Activated naive CD4-positive, alpha-beta T cell treated with anti-CD3 and anti-CD28 coated beads, Interleukin-2, amount 10 ng/mL, durations not matched to agents 7 days and 5 days (primary cell): ENCODE measurements at regions not wholly inside any gene's neighbourhood (a gene's known extent, or its start where the extent isn't known, plus 50 kb on each side); places are given as distances from the start of the nearest gene placed in this dataset.

Experiments
- CTCF ChIA-PET: fragments of 350-600 bp; sonication (Branson Sonifier 250); formaldehyde crosslinking; loops from one replicate; lab custom pipeline; 2021; ENCODE audit warnings: antibody characterized with exemption; lab: Charles Lee
- DNase-seq: peaks from one replicate; pipeline ENCODE4 v3.0.0-alpha.2; 2020
- H3K27ac Mint-ChIP-seq: one replicate; pipeline ENCODE4 v1.8.0; 2021; ENCODE audit warnings: mild to moderate bottlenecking, moderate library complexity, mixed read lengths
- H3K27me3 Mint-ChIP-seq: one replicate; pipeline ENCODE4 v1.8.0; 2021; ENCODE audit warnings: mild to moderate bottlenecking, mixed read lengths
- H3K36me3 Mint-ChIP-seq: one replicate; pipeline ENCODE4 v1.8.0; 2021; ENCODE audit warnings: mixed read lengths
- H3K4me1 Mint-ChIP-seq: one replicate; pipeline ENCODE4 v1.8.0; 2021; ENCODE audit warnings: mixed read lengths
- H3K4me3 Mint-ChIP-seq: one replicate; pipeline ENCODE4 v1.8.0; 2021; ENCODE audit warnings: mild to moderate bottlenecking, moderate library complexity, mixed read lengths
- H3K9me3 Mint-ChIP-seq: one replicate; pipeline ENCODE4 v1.8.0; 2021; ENCODE audit warnings: mixed read lengths

DNA sequence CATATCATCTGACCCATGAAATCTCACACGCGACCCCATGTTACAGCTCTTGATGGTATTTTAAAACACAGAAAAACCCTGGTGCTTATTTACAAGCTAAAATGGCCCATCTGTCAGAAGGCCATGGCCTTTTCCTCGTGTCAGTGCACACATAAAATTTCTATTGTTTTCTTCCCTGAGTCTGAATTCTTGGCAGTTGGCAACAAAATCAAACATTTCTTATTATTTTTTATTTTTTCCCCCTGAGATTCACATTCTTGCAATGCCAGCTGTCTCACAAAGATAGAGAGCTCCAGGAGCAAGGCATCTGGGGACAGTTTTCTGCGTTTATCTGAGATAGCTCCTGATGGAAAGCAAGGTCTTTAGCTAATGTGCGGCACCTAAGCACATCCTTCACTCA is 818.1 kb upstream of the TMEM132C start:
- H3K27ac Mint-ChIP-seq, result no peak overlapping the region

DNA sequence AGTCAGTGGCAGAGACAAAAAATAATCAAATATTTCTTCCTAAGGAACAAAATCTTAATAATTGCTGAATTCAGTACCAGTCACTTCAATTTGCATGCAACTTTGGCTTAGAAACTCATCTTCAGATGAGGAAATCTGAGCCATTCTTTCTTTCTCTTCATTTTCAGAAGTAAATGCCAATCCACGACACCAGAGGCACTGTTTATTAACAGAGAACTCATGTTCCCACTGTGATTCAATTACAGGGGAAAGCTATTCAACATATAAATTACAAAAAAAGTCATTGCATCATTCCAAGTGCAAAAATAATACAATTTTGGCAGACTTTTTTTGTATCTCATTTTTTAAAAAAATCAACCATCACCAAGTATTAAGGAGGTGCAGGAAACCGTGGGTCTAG is 816.1 kb upstream of the TMEM132C start:
- CTCF ChIA-PET, result no interaction called here
- H3K4me1 Mint-ChIP-seq, result no peaks in the 10 kb centered on the region
- no peaks in the 10 kb centered on the region for H3K9me3 Mint-ChIP-seq
- H3K27me3 Mint-ChIP-seq, result peaks cover 21% of the 10 kb centered on the region
- H3K27ac Mint-ChIP-seq, result no peak overlapping the region
- H3K36me3 Mint-ChIP-seq, result peaks cover 1% of the 10 kb centered on the region
- H3K4me3 Mint-ChIP-seq, result no peak overlapping the region
- DNase-seq, result no peak

More for the DNA sequence above, 818.1 kb upstream of the TMEM132C start:
- Mint-ChIP-seq H3K4me1 (no peaks in the 10 kb centered on the region), H3K27me3 (peaks cover 3% of the 10 kb centered on the region), H3K36me3 (no peaks in the 10 kb centered on the region), H3K4me3 (no peak overlapping the region), H3K9me3 (no peaks in the 10 kb centered on the region)
- CTCF ChIA-PET, result no interaction called here
- DNase-seq, result no peak

DNA sequence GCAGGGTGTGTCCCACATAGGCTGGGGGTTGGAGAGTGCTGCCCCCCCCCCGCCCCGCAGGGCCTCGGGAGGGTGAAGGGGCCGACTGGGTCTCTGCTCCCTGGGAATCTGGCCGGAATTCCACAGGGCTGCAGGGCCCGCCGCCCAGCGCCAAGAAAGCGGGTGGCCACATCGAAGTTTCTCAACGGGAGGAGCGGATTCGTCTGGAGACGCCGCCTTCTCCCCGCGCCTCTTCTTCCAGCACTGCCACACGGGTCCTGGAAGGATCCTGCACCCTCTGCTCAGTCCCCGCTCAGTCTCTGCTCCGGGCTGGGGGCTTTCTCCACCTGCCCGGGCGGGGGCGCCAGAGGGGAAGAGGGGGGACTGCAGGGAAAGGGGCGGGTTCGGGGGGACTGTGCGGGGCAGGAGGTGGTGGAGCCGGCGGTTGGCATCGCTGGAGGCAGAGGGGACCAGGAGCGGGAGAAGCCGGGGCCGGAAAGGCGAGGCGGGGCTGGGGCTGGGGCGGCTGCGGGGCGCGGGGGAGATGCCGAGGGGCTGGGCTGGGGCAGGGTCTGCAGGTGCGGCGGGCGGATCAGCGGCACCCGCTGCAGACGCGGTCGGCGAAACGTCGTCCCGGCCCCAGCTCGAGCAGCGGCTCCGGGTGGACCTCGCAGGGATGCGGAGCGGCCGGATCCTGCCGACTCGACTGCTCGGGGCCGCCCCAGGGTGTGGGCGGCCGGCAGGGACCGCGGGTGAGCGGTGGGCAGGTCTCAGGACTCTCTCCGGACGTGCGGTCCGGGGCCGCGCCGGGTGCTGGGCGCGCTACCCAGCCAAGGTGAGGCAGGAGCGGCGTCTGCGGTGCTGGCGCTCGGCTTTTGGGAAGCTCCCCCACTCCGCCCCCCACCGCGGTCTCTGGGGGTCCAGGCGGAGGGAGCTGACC is 811.4 kb upstream of the TMEM132C start:
- peaks cover 41% of the 10 kb centered on the region for H3K27me3 Mint-ChIP-seq
- CTCF ChIA-PET, result no interaction called here
- no peak for DNase-seq
- H3K4me1 Mint-ChIP-seq, result no peaks in the 10 kb centered on the region
- H3K36me3 Mint-ChIP-seq, result peaks cover 1% of the 10 kb centered on the region
- H3K27ac Mint-ChIP-seq, result no peak overlapping the region
- H3K4me3 Mint-ChIP-seq, result no peak overlapping the region
- no peaks in the 10 kb centered on the region for H3K9me3 Mint-ChIP-seq

DNA sequence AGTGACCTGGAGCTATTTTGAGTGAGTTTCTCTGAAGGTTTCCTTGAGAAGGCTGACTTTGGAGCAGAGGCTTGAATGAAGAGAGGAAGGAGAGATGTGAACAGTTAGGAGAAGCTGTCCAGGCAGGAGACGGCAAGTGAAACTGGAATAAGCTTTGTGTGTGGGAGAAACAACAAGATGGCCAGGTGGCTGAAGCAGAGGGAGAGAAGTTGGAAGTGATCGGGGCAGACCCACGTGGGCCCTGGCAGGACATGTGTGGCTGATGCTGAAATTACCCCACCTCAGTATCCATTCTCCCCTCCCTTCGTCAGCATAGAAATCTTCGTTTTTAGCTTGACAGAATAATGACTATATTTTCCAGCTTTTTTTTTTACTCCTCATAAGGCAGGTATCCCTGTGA is 809.2 kb upstream of the TMEM132C start:
- Mint-ChIP-seq H3K36me3 (peaks cover 1% of the 10 kb centered on the region), H3K9me3 (no peaks in the 10 kb centered on the region), H3K27me3 (peaks cover 41% of the 10 kb centered on the region), H3K27ac (no peak overlapping the region), H3K4me3 (no peak overlapping the region), H3K4me1 (no peaks in the 10 kb centered on the region)
- CTCF ChIA-PET, result no interaction called here
- no peak for DNase-seq

DNA sequence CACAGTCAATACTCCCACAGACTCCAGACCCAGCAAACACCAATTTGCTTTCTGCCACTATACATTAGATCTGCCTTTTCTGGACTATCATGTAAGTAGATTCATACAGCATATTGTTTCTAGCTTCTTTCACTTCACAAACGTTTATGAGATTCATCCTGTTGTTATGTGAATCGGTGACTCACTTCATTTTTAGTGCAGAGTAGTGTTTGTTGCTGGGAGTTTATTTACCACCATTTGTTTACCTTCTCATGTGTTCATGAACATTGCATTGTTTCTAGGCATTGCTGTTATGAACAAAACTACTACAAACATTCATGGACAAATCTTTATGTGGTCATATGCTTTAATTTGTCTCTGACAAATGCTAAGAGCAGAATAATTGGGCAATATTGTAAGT is 807.8 kb upstream of the TMEM132C start:
- DNase-seq, result no peak
- H3K36me3 Mint-ChIP-seq, result peaks cover 1% of the 10 kb centered on the region
- no peak overlapping the region for H3K4me3 Mint-ChIP-seq
- no peaks in the 10 kb centered on the region for H3K4me1 Mint-ChIP-seq
- H3K9me3 Mint-ChIP-seq, result no peaks in the 10 kb centered on the region
- no peak overlapping the region for H3K27ac Mint-ChIP-seq
- CTCF ChIA-PET, result no interaction called here
- H3K27me3 Mint-ChIP-seq, result peaks cover 35% of the 10 kb centered on the region

DNA sequence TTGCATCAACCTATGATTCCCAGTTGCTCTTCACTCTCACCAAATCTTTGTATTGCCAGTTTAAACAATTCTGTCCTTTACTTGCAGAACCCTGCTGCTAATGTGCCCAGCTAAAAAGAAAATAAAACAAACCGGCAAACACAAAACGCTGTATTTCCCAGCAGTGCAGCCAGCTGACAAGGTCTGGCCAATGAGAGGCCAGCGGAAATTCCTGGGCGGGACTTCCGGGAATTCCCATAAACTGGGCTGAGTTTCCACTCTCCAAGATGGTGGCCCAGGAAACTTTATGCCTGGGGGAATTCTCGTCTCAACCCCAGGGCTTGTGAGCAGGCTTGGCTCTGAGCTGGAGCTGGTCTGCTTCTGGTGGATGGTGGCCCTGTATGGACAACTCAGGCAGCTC is 807.3 kb upstream of the TMEM132C start:
- no peaks in the 10 kb centered on the region for H3K4me1 Mint-ChIP-seq
- CTCF ChIA-PET, result no interaction called here
- no peak for DNase-seq
- H3K36me3 Mint-ChIP-seq, result no peaks in the 10 kb centered on the region
- no peak overlapping the region for H3K27ac Mint-ChIP-seq
- H3K9me3 Mint-ChIP-seq, result no peaks in the 10 kb centered on the region
- no peak overlapping the region for H3K4me3 Mint-ChIP-seq
- H3K27me3 Mint-ChIP-seq, result peaks cover 30% of the 10 kb centered on the region

DNA sequence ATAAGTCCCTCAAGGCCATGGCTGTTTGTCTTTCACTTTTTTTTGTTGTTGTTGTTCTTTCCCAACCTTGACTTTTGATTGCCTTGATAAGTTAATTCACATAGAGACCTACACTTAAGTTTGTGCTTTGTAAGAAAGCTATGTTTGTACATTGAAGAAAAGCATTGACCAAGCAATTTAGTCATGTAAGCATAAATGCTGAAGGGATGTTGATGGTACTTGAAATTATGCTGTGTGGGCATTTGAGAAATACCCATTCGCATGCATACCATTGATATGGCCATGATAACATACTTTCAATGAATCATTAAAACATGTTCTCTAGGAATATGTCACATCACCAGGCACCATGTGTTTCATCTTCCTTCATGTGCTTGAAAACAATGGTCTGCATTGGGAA is 803.7 kb upstream of the TMEM132C start:
- no peak overlapping the region for H3K27ac Mint-ChIP-seq
- H3K4me1 Mint-ChIP-seq, result no peaks in the 10 kb centered on the region
- H3K4me3 Mint-ChIP-seq, result no peak overlapping the region
- no peak for DNase-seq
- CTCF ChIA-PET, result no interaction called here
- H3K27me3 Mint-ChIP-seq, result no peaks in the 10 kb centered on the region
- H3K36me3 Mint-ChIP-seq, result no peaks in the 10 kb centered on the region
- no peaks in the 10 kb centered on the region for H3K9me3 Mint-ChIP-seq

DNA sequence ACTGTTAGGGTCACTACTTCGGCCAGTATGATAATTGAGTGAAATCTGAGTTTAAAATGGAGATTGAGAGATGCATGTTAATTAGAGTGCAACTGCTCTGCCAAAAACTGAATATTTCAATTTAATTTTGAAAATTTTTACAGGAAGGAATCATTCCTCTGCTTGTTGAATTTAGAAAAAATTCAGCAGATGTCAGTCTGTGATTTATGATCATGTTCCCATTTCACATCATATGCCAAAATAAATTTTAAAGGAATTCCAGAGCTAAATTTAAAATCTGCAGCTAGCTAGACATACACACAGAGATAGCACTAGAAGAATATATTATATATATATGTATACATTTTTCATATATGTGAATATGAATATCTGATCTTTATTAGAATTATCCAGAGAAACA is 797.6 kb upstream of the TMEM132C start:
- Mint-ChIP-seq H3K36me3 (no peaks in the 10 kb centered on the region), H3K27me3 (no peaks in the 10 kb centered on the region), H3K4me1 (no peaks in the 10 kb centered on the region), H3K9me3 (no peaks in the 10 kb centered on the region), H3K4me3 (no peak overlapping the region), H3K27ac (no peak overlapping the region)
- CTCF ChIA-PET, result no interaction called here
- no peak for DNase-seq

DNA sequence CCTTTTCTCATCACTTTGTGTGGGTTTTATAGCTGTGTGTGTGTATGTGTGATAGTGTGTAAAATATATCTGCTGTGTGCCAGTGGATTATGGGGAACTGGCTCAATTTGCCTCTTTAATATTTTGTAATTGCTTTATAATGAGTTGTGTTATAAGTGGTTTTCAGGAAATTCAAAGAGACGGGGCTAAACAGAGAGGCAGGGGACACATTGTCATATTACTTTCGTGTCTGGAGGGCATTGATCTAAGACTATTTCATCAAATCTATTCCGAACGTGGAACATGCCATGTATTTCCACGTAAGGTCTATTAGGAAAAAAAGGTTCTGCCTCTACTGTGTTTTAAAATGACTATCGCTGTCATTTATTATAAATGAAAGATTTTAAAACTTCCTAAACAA is 793.2 kb upstream of the TMEM132C start:
- no peak overlapping the region for H3K27ac Mint-ChIP-seq
- H3K4me3 Mint-ChIP-seq, result no peak overlapping the region
- CTCF ChIA-PET, result interaction anchor here (1.0 kb wide), 1 partner anchor 205 kb away, joined by 3 read pairs; no protein-coding TSS in a partner anchor
- no peaks in the 10 kb centered on the region for H3K36me3 Mint-ChIP-seq
- no peaks in the 10 kb centered on the region for H3K4me1 Mint-ChIP-seq
- no peaks in the 10 kb centered on the region for H3K27me3 Mint-ChIP-seq
- no peak for DNase-seq
- H3K9me3 Mint-ChIP-seq, result no peaks in the 10 kb centered on the region

DNA sequence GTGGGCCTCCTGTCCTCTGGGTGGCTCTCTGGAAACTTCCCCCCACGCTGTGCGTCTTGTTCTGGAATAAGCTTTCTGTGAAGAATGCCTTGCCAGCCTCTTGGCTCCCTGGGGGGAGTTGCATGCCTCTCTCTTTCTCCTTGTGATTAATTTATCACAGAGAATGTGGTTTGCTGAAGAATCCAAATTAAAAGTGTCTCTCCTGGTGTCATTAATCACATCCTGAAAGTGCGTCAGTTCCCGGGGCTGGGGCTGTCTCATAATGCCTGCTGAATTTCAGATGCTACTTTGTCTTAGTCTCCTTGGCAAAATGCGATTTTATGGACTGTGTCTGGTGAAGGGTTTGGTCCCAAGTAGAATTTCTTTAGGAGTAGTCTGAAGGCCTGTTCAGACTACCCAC is 787.7 kb upstream of the TMEM132C start:
- Mint-ChIP-seq H3K4me3 (no peak overlapping the region), H3K27ac (no peak overlapping the region), H3K36me3 (no peaks in the 10 kb centered on the region), H3K4me1 (no peaks in the 10 kb centered on the region), H3K9me3 (no peaks in the 10 kb centered on the region), H3K27me3 (no peaks in the 10 kb centered on the region)
- CTCF ChIA-PET, result no interaction called here
- DNase-seq, result no peak

DNA sequence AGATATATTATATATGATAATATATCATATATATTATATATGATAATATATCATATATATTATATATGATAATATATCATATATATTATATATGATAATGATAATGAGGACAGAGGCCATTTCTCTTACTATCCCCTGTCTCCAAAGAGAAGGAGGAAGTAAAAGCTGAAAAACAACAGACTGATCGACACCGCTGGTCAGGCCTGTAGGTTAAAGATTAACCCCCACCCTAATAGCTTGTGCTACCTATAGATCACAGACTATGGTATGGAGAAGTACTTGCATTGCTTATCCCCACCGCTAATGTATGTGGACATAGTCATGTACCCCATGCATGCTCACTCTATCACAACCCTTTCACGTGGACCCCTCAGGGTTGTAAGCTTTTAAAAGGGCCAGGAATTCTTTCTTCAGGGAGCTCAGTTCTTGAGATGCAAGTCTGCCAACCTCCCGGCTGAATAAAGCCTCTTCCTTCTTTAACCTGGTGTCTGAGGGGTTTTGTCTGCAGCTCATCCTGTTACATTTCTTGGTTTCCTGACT is 786.1 kb upstream of the TMEM132C start:
- CTCF ChIA-PET, result no interaction called here
- Mint-ChIP-seq H3K9me3 (no peaks in the 10 kb centered on the region), H3K4me3 (no peak overlapping the region), H3K27me3 (no peaks in the 10 kb centered on the region), H3K36me3 (no peaks in the 10 kb centered on the region), H3K4me1 (no peaks in the 10 kb centered on the region), H3K27ac (no peak overlapping the region)
- DNase-seq, result no peak

DNA sequence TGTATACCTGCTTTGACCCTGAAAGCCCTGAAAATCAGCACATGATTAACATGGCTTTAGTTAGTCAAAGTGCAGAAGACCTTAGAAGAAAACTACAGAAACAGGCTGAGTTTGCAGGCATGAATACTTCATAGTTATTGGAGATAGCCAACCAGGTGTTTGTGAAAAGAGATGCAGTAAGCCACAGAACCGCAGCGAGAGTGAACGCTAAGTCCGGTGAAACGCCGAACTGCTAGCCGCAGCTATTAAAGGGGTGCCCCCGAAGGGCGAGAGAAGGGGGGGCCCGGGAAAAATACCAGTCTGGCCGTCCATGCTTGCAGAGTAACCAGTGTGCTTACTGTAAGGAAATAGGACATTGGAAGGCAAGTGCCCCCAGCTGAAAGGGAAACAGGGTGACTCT is 784.0 kb upstream of the TMEM132C start:
- no peaks in the 10 kb centered on the region for H3K36me3 Mint-ChIP-seq

DNA sequence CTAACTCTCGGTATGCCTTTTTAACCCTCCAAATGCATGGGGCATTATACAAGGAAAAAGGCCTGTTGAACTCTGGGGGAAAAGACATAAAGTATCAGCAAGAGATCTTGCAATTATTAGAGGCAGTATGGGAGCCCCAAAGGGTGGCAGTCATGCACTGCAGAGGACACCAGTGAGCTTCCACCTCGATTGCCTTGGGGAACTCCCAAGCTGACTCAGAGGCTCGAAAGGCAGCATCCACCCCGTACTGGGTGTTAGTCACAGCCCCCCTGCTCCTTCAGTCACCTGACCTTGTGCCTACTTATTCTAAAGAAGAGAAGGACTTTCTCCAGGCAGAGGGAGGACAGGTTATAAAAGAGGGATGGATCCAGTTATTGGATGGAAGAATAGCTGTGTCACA is 781.4 kb upstream of the TMEM132C start:
- Mint-ChIP-seq H3K36me3 (no peaks in the 10 kb centered on the region), H3K4me1 (no peaks in the 10 kb centered on the region), H3K27ac (no peak overlapping the region), H3K9me3 (no peaks in the 10 kb centered on the region), H3K4me3 (no peak overlapping the region), H3K27me3 (no peaks in the 10 kb centered on the region)
- CTCF ChIA-PET, result interaction anchor here (1.2 to 5.7 kb wide), 5 partner anchors 12 to 195 kb away, joined by 3 to 50 read pairs (median 4); no protein-coding TSS in a partner anchor
- peak; percentile 25 for DNase-seq

More for the DNA sequence above, 784.0 kb upstream of the TMEM132C start:
- H3K4me3 Mint-ChIP-seq, result no peak overlapping the region
- CTCF ChIA-PET, result no interaction called here
- no peaks in the 10 kb centered on the region for H3K27me3 Mint-ChIP-seq
- DNase-seq, result no peak
- H3K9me3 Mint-ChIP-seq, result no peaks in the 10 kb centered on the region
- no peak overlapping the region for H3K27ac Mint-ChIP-seq
- H3K4me1 Mint-ChIP-seq, result no peaks in the 10 kb centered on the region

DNA sequence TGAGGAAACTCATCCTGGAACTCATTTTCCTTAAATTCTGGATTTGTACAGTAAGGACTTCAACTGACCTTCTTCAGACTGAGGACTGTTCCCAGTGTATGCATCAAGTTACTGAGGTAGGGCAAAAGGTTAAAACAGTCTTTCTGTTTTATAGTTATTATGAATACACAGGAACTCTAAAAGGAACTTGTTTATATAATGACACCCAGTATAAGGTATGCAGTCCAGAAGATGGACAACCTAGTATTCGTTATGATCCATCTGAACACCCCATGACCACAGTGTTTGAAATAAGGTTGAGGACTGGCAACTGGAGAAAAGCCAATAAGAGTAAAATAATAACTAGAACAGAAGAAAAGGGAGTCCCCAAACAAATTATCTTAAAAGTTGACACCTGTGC is 779.9 kb upstream of the TMEM132C start:
- Mint-ChIP-seq H3K27ac (no peak overlapping the region), H3K4me1 (no peaks in the 10 kb centered on the region), H3K9me3 (no peaks in the 10 kb centered on the region), H3K36me3 (no peaks in the 10 kb centered on the region), H3K4me3 (no peak overlapping the region), H3K27me3 (no peaks in the 10 kb centered on the region)
- no peak for DNase-seq
- CTCF ChIA-PET, result interaction anchor here (5.7 kb wide), 1 partner anchor 191 kb away, joined by 50 read pairs; no protein-coding TSS in a partner anchor

DNA sequence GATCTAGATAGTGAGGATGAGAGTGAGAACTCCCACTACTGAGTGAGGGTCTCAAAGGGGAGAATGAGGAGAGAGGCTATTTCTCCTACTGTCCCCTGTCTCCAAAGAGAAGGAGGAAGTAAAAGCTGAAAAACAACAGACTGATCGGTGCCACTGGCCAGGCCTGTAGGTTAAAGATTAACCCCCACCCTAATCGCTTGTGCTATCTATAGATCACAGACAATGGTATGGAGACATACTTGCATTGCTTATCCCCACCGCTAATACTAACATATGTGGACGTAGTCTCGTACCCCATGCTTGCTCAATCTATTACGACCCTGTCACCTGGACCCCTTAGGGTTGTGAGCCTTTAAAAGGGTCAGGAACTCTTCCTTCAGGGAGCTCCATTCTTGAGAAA is 777.9 kb upstream of the TMEM132C start:
- no peaks in the 10 kb centered on the region for H3K27me3 Mint-ChIP-seq
- H3K36me3 Mint-ChIP-seq, result no peaks in the 10 kb centered on the region
- H3K9me3 Mint-ChIP-seq, result peaks cover 2% of the 10 kb centered on the region
- no peak overlapping the region for H3K27ac Mint-ChIP-seq
- H3K4me3 Mint-ChIP-seq, result no peak overlapping the region
- DNase-seq, result no peak
- no peaks in the 10 kb centered on the region for H3K4me1 Mint-ChIP-seq
- CTCF ChIA-PET, result interaction anchor here (1.5 to 5.7 kb wide), 2 partner anchors 71 to 189 kb away, joined by 3 to 50 read pairs; no protein-coding TSS in a partner anchor
